ENCODE measurements at regions not wholly inside any gene's neighbourhood (a gene's known extent, or its start where the extent isn't known, plus 50 kb on each side); places are given as distances from the start of the nearest gene placed in this dataset.
"Not testable (repeated sequence)": the region's sequence is repeated elsewhere in the genome, so short reads cannot be mapped to it uniquely, and the experiment has no call there.

- H3K4me1 ChIP-seq = no peaks in the 10 kb centered on the region
- TF ChIP-seq, protein P1, sequence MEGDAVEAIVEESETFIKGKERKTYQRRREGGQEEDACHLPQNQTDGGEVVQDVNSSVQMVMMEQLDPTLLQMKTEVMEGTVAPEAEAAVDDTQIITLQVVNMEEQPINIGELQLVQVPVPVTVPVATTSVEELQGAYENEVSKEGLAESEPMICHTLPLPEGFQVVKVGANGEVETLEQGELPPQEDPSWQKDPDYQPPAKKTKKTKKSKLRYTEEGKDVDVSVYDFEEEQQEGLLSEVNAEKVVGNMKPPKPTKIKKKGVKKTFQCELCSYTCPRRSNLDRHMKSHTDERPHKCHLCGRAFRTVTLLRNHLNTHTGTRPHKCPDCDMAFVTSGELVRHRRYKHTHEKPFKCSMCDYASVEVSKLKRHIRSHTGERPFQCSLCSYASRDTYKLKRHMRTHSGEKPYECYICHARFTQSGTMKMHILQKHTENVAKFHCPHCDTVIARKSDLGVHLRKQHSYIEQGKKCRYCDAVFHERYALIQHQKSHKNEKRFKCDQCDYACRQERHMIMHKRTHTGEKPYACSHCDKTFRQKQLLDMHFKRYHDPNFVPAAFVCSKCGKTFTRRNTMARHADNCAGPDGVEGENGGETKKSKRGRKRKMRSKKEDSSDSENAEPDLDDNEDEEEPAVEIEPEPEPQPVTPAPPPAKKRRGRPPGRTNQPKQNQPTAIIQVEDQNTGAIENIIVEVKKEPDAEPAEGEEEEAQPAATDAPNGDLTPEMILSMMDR (IDR thresholded peaks at IDR 0.05) = no peak
- TF ChIP-seq POLR2AphosphoS5 (IDR thresholded peaks at IDR 0.05) (no peak), POLR2A (IDR thresholded peaks at IDR 0.05) (no peak), EP300 (IDR thresholded peaks at IDR 0.05) (no peak)
- intact Hi-C loops (cut with DNase I; ENCODE audit: low total_unique reads) = no loop called here
Measured at GRCh38 chr6:135555550-135555949, 58.0 kb upstream of the AHI1 start.

DNA sequence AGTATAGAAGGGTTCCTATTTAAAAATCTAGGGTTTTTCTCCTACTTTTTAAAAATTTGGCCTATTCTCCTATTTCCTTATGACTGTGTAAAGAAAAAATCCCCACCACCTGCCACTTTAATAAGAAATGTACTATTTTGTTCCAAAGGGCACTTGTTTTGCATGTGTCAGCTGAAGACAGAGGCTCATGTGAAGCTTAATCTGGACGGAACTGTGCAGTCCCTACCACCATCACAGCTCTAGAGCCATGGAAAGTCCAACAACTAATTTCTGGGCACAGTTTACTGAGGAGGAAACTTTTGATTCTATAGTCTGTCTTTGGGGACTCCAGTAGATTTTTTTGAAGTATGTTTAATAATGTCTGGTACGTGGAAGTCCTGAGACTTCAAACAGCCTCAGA lies 60.0 kb upstream of the AHI1 start:
- Histone ChIP-seq H3K4me1 (no peaks in the 10 kb centered on the region), H3K4me3 (no peak overlapping the region), H3K9me3 (no peaks in the 10 kb centered on the region), H3K27me3 (no peaks in the 10 kb centered on the region), H3K27ac (no peak overlapping the region), H3K36me3 (no peaks in the 10 kb centered on the region)
- 91 to 95% (median 94%) methylated on average over 2 of the region's 2 CpGs for WGBS, 5 donors
- TF ChIP-seq POLR2A (IDR thresholded peaks at IDR 0.05) = no peak
- TF ChIP-seq, protein P1 (IDR thresholded peaks at IDR 0.05) = no peak
- no peak for TF ChIP-seq POLR2AphosphoS5 (IDR thresholded peaks at IDR 0.05)
- TF ChIP-seq EP300 (IDR thresholded peaks at IDR 0.05) = no peak
- intact Hi-C loops (cut with DNase I; ENCODE audit: low total_unique reads) = no loop called here
- no peak for DNase-seq

More at GRCh38 chr6:135555550-135555949, 58.0 kb upstream of the AHI1 start:
- 69 to 86% (median 79%) methylated on average over 4 of the region's 4 CpGs for WGBS, 5 donors
- Histone ChIP-seq H3K4me3 (no peak overlapping the region), H3K27ac (no peak overlapping the region), H3K36me3 (no peaks in the 10 kb centered on the region), H3K9me3 (no peaks in the 10 kb centered on the region), H3K27me3 (no peaks in the 10 kb centered on the region)
- DNase-seq = no peak

DNA sequence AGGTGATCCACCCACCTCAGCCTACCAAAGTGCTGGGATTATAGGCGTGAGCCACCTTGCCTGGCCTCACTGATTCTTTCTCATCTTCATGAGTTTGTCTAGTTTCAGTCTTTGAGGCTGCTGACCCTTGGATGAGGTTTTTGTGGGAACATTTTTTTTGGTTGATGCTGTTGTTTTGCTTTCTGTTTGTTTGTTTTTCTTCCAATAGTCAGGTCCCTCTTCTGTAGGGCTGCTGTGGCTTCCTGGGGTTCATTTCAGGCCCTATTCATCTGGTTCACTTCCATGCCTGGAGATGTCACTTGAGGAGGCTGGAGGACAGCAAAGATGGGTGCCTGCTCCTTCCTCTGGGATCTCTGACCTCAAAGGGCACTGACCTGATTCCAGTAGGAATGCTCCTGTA lies 68.1 kb upstream of the AHI1 start:
- H3K4me3 ChIP-seq; H3K27ac ChIP-seq; DNase-seq; H3K9me3 ChIP-seq; intact Hi-C loops (cut with DNase I; ENCODE audit: low total_unique reads); H3K27me3 ChIP-seq; H3K36me3 ChIP-seq: not testable (repeated sequence)
- peaks cover 0 to 23% (median 9%) of the 10 kb centered on the region in 4 donors for H3K4me1 ChIP-seq
- 89 to 100% (median 95%) methylated on average over 1 of the region's 1 CpG for WGBS, 5 donors

DNA sequence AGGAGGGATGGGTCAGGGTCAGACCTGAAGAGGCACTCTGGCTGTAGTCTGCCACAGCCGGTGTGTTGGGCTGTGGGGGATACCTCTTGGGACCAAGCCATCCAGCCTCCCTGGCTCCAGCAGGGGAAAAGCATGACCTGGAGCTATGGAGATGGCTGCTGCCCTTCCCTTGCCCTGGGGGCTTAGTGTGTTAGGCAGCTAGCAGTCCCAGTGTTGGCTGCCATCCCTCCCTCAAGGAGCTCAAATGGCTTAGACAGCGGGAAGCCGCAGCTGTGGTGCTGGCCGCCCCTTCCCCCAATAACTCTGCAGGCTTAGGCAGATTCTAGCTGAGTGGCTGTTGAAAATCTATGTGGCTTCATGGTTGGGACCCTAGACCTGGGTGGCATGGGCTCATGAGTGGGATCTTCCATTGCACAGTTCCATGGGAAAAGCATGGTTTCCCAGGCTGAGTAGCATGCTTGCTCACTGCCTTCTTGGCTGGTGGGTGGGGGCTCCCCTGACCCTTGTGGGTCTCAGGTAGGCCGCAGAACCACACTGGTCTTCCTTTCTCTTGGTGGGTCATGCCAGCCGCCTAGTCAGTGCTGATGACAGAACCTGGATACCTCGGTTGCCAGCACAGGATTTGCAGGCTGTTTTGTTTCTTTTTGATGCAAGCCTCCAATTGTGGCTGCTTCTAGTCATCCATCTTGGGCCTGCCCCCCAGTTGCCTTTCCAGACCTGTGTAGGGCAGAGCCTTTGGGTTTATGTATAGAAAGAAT lies 69.0 kb upstream of the AHI1 start:
- TF ChIP-seq POLR2A (IDR thresholded peaks at IDR 0.05) (no peak), EP300 (IDR thresholded peaks at IDR 0.05) (no peak), POLR2AphosphoS5 (IDR thresholded peaks at IDR 0.05) (no peak)
- TF ChIP-seq, protein P1 (IDR thresholded peaks at IDR 0.05) = no peak
- Histone ChIP-seq H3K36me3 (no peaks in the 10 kb centered on the region), H3K4me3 (no peak overlapping the region), H3K27ac (no peak overlapping the region), H3K4me1 (peaks cover 0 to 23% (median 9%) of the 10 kb centered on the region in 4 donors), H3K27me3 (no peaks in the 10 kb centered on the region), H3K9me3 (no peaks in the 10 kb centered on the region)
- no peak for DNase-seq
- intact Hi-C loops (cut with DNase I; ENCODE audit: low total_unique reads) = no loop called here
- 89 to 96% (median 94%) methylated on average over 5 to 7 of the region's 7 CpGs for WGBS, 5 donors
